HepG2 (cell line): ENCODE measurements at regions not wholly inside any gene's neighbourhood (a gene's known extent, or its start where the extent isn't known, plus 50 kb on each side); places are given as distances from the start of the nearest gene placed in this dataset.

Experiments used
- CSRNP2 ChIP-seq: sonication (generic); formaldehyde crosslinking; conservative IDR thresholded peaks from 2 replicates; pipeline ENCODE4 v1.8.0; 2022; ENCODE audit warnings: low read depth, missing genetic modification reagents
- CTCF ChIP-seq: sonication (generic); formaldehyde crosslinking; IDR thresholded peaks from 2 replicates; pipeline ENCODE4 v1.5.0; 2020; ENCODE audit warnings: mild to moderate bottlenecking, missing genetic modification reagents, moderate library complexity
- ESRRA ChIP-seq: sonication (generic); formaldehyde crosslinking; IDR thresholded peaks from 2 replicates; pipeline ENCODE4 v1.5.1; 2020; ENCODE audit warnings: mild to moderate bottlenecking, low read depth, missing genetic modification reagents
- HCFC1 ChIP-seq: fragments of 150-350 bp; IDR thresholded peaks from 2 replicates; pipeline ENCODE4 v1.6.1; 2014; ENCODE audit warnings: low read depth, low read length
- NFIC ChIP-seq: IDR thresholded peaks from 2 replicates; pipeline ENCODE4 v1.6.1; 2012; ENCODE audit warnings: mild to moderate bottlenecking, low read length, inconsistent platforms
- PHF8 ChIP-seq: sonication (generic); formaldehyde crosslinking; IDR thresholded peaks from 2 replicates; pipeline ENCODE4 v1.5.0; 2020; ENCODE audit warnings: missing genetic modification reagents
- SMAD1 ChIP-seq: sonication (generic); formaldehyde crosslinking; IDR thresholded peaks from 2 replicates; pipeline ENCODE4 v1.4.0; 2020; ENCODE audit warnings: missing genetic modification reagents, low read depth, mild to moderate bottlenecking, borderline replicate concordance
- SP1 ChIP-seq, 2 experiments: fragments of 450-650 bp in 1 of 2; sonication (generic) in 1 of 2; formaldehyde crosslinking in 1 of 2; IDR thresholded peaks; 2 replicates each; pipeline versions ENCODE4 v1.4.0 to v1.6.1; 2016 to 2020; ENCODE audit warnings: missing genetic modification reagents in 1 of 2

GRCh38 chr5:74934949-74935751 is 69.0 kb upstream of the FAM169A start:
- TF ChIP-seq NFIC, result no peak
- no peak for TF ChIP-seq HCFC1
- no peak for TF ChIP-seq ESRRA (CRISPR knock-in tag)
- no peak for TF ChIP-seq SMAD1 (CRISPR knock-in tag)
- TF ChIP-seq SP1 (IDR thresholded peaks at IDR 0.05), result no peak
- no peak for TF ChIP-seq SP1 (CRISPR knock-in tag; IDR thresholded peaks at IDR 0.05)
- TF ChIP-seq CTCF, result peak; percentile 54
- no peak for TF ChIP-seq PHF8 (CRISPR knock-in tag)
- TF ChIP-seq CSRNP2 (CRISPR knock-in tag), result no peak
